H1 (cell line): ENCODE measurements at regions not wholly inside any gene's neighbourhood (a gene's known extent, or its start where the extent isn't known, plus 50 kb on each side); places are given as distances from the start of the nearest gene placed in this dataset.

Experiments
- CTCF ChIA-PET: fragments of 300-600 bp; sonication (Branson Sonifier 250); formaldehyde crosslinking; loops from one replicate; lab custom pipeline; 2021; ENCODE audit not compliant: partially characterized antibody; lab: Charles Lee
- POLR2A ChIA-PET: fragments of 300-600 bp; sonication (Branson Sonifier 250); formaldehyde crosslinking; loops from one replicate; lab custom pipeline; 2021; ENCODE audit warnings: inconsistent platforms; ENCODE audit not compliant: partially characterized antibody; lab: Charles Lee
- DNase-seq, 2 experiments: peaks; one replicate each; pipeline versions ENCODE4 v3.0.0 to v3.0.0-alpha.2; 2010 to 2022; ENCODE audit warnings: low spot score in 2 of 2, low read depth in 1 of 2, mixed read lengths in 1 of 2
- FAIRE-seq: peaks from 2 replicates; lab custom pipeline; 2011; peaks lifted over from hg19 to GRCh38; lab: Jason Lieb, UNC
- H2AFZ ChIP-seq: 2 replicates; pipeline ENCODE4 v1.8.1; 2012; ENCODE audit warnings: low read length, inconsistent platforms
- H2AK5ac ChIP-seq: 2 replicates; pipeline ENCODE4 v1.6.1; 2013; ENCODE audit warnings: low read depth, low read length
- H2BK120ac ChIP-seq: replicated peaks from 2 replicates; pipeline ENCODE3; 2013; ENCODE audit warnings: low read depth, low read length, inconsistent platforms
- H2BK12ac ChIP-seq: 2 replicates; pipeline ENCODE4 v1.6.1; 2013; ENCODE audit warnings: low read depth, low read length
- H2BK15ac ChIP-seq: 2 replicates; pipeline ENCODE4 v1.6.1; 2013; ENCODE audit warnings: low read length
- H2BK20ac ChIP-seq: 2 replicates; pipeline ENCODE4 v1.6.1; 2013; ENCODE audit warnings: low read length
- H2BK5ac ChIP-seq: 2 replicates; pipeline ENCODE4 v1.6.1; 2013; ENCODE audit warnings: low read depth, low read length
- H3K14ac ChIP-seq: 2 replicates; pipeline ENCODE4 v1.6.1; 2013; ENCODE audit warnings: inconsistent platforms; ENCODE audit not compliant: insufficient read length
- H3K18ac ChIP-seq: 2 replicates; pipeline ENCODE4 v1.6.1; 2013; ENCODE audit warnings: low read length; ENCODE audit errors: extremely low read depth
- H3K23ac ChIP-seq: 2 replicates; pipeline ENCODE4 v1.6.1; 2013; ENCODE audit warnings: inconsistent platforms; ENCODE audit not compliant: insufficient read length
- H3K23me2 ChIP-seq: 2 replicates; pipeline ENCODE4 v1.6.1; 2013; ENCODE audit warnings: low read depth, low read length
- H3K27ac ChIP-seq: 2 replicates; pipeline ENCODE4 v1.6.1; 2011; ENCODE audit warnings: low read depth, low read length, inconsistent platforms
- H3K27me3 ChIP-seq, 4 experiments: replicated peaks in 1 of 4; 1 replicate in 1 of 4; 2 replicates in 3 of 4; pipeline versions ENCODE4 v1.6.1 to v1.8.1; 2011 to 2013; ENCODE audit warnings: low read length in 3 of 4, mild to moderate bottlenecking in 3 of 4, inconsistent platforms in 2 of 4, mixed read lengths in 2 of 4, moderate library complexity in 1 of 4; ENCODE audit not compliant: control insufficient read depth in 3 of 4, insufficient read depth in 3 of 4; ENCODE audit errors: extremely low read depth in 1 of 4
- H3K36me3 ChIP-seq, 4 experiments: 2 replicates each; pipeline versions ENCODE4 v1.6.1 to v1.8.1; 2011 to 2013; ENCODE audit warnings: mild to moderate bottlenecking in 4 of 4, low read length in 3 of 4, moderate library complexity in 2 of 4, control low read depth in 1 of 4, inconsistent platforms in 1 of 4; ENCODE audit not compliant: insufficient read depth in 4 of 4, control insufficient read depth in 2 of 4
- H3K4ac ChIP-seq: replicated peaks from 2 replicates; pipeline ENCODE3; 2013; ENCODE audit warnings: low read length, low read depth, mixed read lengths, inconsistent platforms; ENCODE audit not compliant: insufficient read length
- H3K4me1 ChIP-seq, 4 experiments: replicated peaks in 1 of 4; 1 replicate in 1 of 4; 2 replicates in 3 of 4; pipeline versions ENCODE4 v1.6.1 to v1.8.1; 2011 to 2013; ENCODE audit warnings: low read length in 3 of 4, inconsistent platforms in 2 of 4, mixed read lengths in 1 of 4; ENCODE audit not compliant: insufficient read depth in 4 of 4, control insufficient read depth in 3 of 4
- H3K4me2 ChIP-seq, 2 experiments: 2 replicates each; pipeline versions ENCODE4 v1.6.1 to v1.8.1; 2011 to 2013; ENCODE audit warnings: low read depth in 2 of 2, low read length in 2 of 2, control low read depth in 1 of 2, inconsistent platforms in 1 of 2, mild to moderate bottlenecking in 1 of 2; ENCODE audit not compliant: insufficient read depth in 1 of 2
- H3K4me3 ChIP-seq, 4 experiments: fragments of 200-600, 300-600 bp in 1 of 4; sonication (generic), shearing (Covaris generic), sonication (Bioruptor Twin) in 1 of 4; 2 replicates each; pipeline versions ENCODE4 v1.5.1 to v1.8.1; 2011 to 2016; ENCODE audit warnings: low read length in 4 of 4, low read depth in 3 of 4, control low read depth in 2 of 4, inconsistent platforms in 2 of 4, mild to moderate bottlenecking in 2 of 4, mixed read lengths in 1 of 4, moderate library complexity in 1 of 4; ENCODE audit not compliant: insufficient read depth in 2 of 4; ENCODE audit errors: extremely low read depth in 1 of 4
- H3K56ac ChIP-seq: replicated peaks from 2 replicates; pipeline ENCODE3; 2013; ENCODE audit warnings: low read depth, mild to moderate bottlenecking, mixed read lengths, low read length, inconsistent platforms; ENCODE audit not compliant: insufficient read length
- H3K79me1 ChIP-seq: 2 replicates; pipeline ENCODE4 v1.6.1; 2013; ENCODE audit warnings: low read depth, low read length, control low read depth
- H3K79me2 ChIP-seq, 2 experiments: 2 replicates each; pipeline versions ENCODE4 v1.6.1 to v1.8.1; 2012 to 2013; ENCODE audit warnings: low read length in 2 of 2, mild to moderate bottlenecking in 2 of 2, inconsistent platforms in 1 of 2; ENCODE audit not compliant: insufficient read depth in 2 of 2, control insufficient read depth in 1 of 2
- H3K9ac ChIP-seq, 4 experiments: replicated peaks in 1 of 4; 1 replicate in 1 of 4; 2 replicates in 3 of 4; pipeline versions ENCODE4 v1.6.1 to v1.8.1; 2011 to 2013; ENCODE audit warnings: low read depth in 3 of 4, low read length in 3 of 4, control low read depth in 2 of 4, mild to moderate bottlenecking in 2 of 4, moderate library complexity in 2 of 4, inconsistent platforms in 1 of 4; ENCODE audit errors: extremely low read depth in 1 of 4
- H3K9me3 ChIP-seq, 2 experiments: 2 replicates each; pipeline versions ENCODE4 v1.6.1 to v1.8.1; 2012 to 2013; ENCODE audit warnings: mild to moderate bottlenecking in 2 of 2, moderate library complexity in 2 of 2, control low read depth in 1 of 2, inconsistent platforms in 1 of 2, low read depth in 1 of 2, low read length in 1 of 2, mixed read lengths in 1 of 2; ENCODE audit not compliant: insufficient read depth in 2 of 2
- H4K20me1 ChIP-seq, 2 experiments: replicated peaks in 1 of 2; 2 replicates each; pipeline versions ENCODE3 to v1.8.1; 2011 to 2013; ENCODE audit warnings: inconsistent platforms in 2 of 2, low read length in 2 of 2, mild to moderate bottlenecking in 1 of 2; ENCODE audit not compliant: insufficient read depth in 2 of 2, control insufficient read depth in 1 of 2
- H4K5ac ChIP-seq: 2 replicates; pipeline ENCODE4 v1.6.1; 2013; ENCODE audit warnings: low read length, low read depth, mixed read lengths, inconsistent platforms; ENCODE audit not compliant: insufficient read length
- H4K8ac ChIP-seq: 2 replicates; pipeline ENCODE4 v1.8.0; 2013; ENCODE audit warnings: mild to moderate bottlenecking, moderate library complexity, low read length, inconsistent platforms; ENCODE audit not compliant: insufficient read depth; ENCODE audit errors: extremely low read depth
- H4K91ac ChIP-seq: replicated peaks from 2 replicates; pipeline ENCODE3; 2013; ENCODE audit warnings: low read length, mixed read lengths, inconsistent platforms; ENCODE audit not compliant: insufficient read length
- SP4 ChIP-seq: IDR thresholded peaks from 2 replicates; pipeline ENCODE4 v1.6.1; 2012; ENCODE audit warnings: low read length, inconsistent platforms
- WGBS, 2 experiments: shearing (Covaris generic) in 1 of 2; methylation state at CpG; one replicate each; pipeline versions ENCODE4 v1.1.6 to v1.1.7; 2013 to 2015; ENCODE audit warnings: low lambda C conversion rate in 2 of 2, mixed read lengths in 2 of 2, inconsistent platforms in 1 of 2, low coverage in 1 of 2, missing lambda C conversion rate in 1 of 2; ENCODE audit not compliant: insufficient replicate concordance in 2 of 2, insufficient coverage in 1 of 2, insufficient read length in 1 of 2; ENCODE audit errors: extremely low coverage in 1 of 2, missing lambda C conversion rate in 1 of 2; 5-methylcytosine and 5-hydroxymethylcytosine counted together

DNA sequence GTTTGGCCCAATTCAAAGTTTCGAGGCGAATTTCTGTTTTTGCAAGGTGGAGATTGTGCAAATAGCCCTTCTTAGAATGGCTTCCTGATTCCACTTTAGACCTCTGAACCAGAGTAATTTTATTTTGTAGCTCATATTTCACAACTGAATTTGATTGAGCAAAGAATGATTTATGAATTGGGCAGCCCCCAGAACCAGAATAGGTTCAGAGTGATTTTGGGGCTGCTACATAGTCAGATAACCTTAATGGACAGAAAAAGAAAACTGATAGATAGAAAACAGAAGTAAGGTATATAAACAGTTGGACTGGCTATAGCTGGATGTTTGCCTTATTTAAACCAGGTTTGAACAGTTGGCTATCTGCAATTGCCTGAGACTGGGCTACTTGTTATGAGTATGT lies 156.6 kb downstream of the YIPF5 start:
- CTCF ChIA-PET, result no interaction called here
- FAIRE-seq, result no peak
- TF ChIP-seq SP4, result no peak

More for the DNA sequence above, 156.6 kb downstream of the YIPF5 start:
- Histone ChIP-seq H3K23me2 (no peaks in the 10 kb centered on the region), H3K9me3 (peaks cover 32 to 44% of the 10 kb centered on the region in 2 experiments), H3K4me3 (no peak overlapping the region; a peak in 1 of 8 replicates), H3K27me3 (no peaks in the 10 kb centered on the region), H3K4ac (no peak overlapping the region), H3K4me2 (no peak overlapping the region), H2BK120ac (no peak overlapping the region), H3K18ac (no peak overlapping the region), H3K36me3 (peaks cover 0 to 21% (median 8%) of the 10 kb centered on the region in 4 experiments; a peak in 3 of 8 replicates), H3K27ac (no peak overlapping the region), H3K14ac (no peak overlapping the region), H4K8ac (no peak overlapping the region), H3K79me1 (no peaks in the 10 kb centered on the region), H2BK15ac (no peak overlapping the region), H4K5ac (no peak overlapping the region), H2BK12ac (no peak overlapping the region), H3K56ac (no peak overlapping the region), H3K23ac (no peak overlapping the region), H4K91ac (no peak overlapping the region), H4K20me1 (no peaks in the 10 kb centered on the region), H2BK5ac (no peak overlapping the region), H2BK20ac (no peak overlapping the region), H3K79me2 (no peaks in the 10 kb centered on the region), H3K4me1 (peaks cover 0 to 7% (median 2%) of the 10 kb centered on the region in 4 experiments; a peak in 2 of 7 replicates), H2AK5ac (no peak overlapping the region), H2AFZ (no peak overlapping the region), H3K9ac (no peak overlapping the region)
- POLR2A ChIA-PET, result no interaction called here
- no peak for DNase-seq
- WGBS, 2 experiments, result 97% methylated on average over 2 of the region's 2 CpGs; no CpG with 5 or more reads in 1 of the 2 experiments
